ENCODE measurements at regions not wholly inside any gene's neighbourhood (a gene's known extent, or its start where the extent isn't known, plus 50 kb on each side); places are given as distances from the start of the nearest gene placed in this dataset.

DNA sequence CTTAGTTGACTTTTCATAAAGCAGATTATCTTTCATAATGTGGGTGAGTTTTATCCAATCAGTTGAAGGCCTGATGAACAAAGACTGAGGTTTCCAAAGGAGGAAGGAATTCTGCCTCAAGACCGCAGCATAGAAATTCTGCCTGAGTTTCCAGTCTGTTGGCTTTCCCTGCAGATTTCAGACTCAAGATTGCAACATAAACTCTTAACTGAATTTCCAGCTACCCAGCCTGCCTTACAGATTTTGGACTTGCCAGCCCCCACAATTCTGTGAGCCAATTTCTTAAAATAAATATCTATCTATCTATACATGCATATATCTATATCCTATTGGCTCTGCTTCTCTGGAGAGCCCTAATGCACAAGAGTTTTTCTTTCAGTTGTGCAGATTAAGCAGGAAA lies 57.3 kb upstream of the SMLR1 start:
- TF ChIP-seq, protein P1, sequence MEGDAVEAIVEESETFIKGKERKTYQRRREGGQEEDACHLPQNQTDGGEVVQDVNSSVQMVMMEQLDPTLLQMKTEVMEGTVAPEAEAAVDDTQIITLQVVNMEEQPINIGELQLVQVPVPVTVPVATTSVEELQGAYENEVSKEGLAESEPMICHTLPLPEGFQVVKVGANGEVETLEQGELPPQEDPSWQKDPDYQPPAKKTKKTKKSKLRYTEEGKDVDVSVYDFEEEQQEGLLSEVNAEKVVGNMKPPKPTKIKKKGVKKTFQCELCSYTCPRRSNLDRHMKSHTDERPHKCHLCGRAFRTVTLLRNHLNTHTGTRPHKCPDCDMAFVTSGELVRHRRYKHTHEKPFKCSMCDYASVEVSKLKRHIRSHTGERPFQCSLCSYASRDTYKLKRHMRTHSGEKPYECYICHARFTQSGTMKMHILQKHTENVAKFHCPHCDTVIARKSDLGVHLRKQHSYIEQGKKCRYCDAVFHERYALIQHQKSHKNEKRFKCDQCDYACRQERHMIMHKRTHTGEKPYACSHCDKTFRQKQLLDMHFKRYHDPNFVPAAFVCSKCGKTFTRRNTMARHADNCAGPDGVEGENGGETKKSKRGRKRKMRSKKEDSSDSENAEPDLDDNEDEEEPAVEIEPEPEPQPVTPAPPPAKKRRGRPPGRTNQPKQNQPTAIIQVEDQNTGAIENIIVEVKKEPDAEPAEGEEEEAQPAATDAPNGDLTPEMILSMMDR (conservative IDR thresholded peaks at IDR 0.05; ENCODE audit: low read depth, low read length) = no peak
- TF ChIP-seq EZH2phosphoT487 (IDR thresholded peaks at IDR 0.05; ENCODE audit: borderline replicate concordance, low read length) = no peak
- no peak for TF ChIP-seq EZH2 (IDR thresholded peaks at IDR 0.05; ENCODE audit: low read length, unreplicated experiment)

Measured in PC-3 (cell line).